HEK293 (cell line): ENCODE measurements at regions not wholly inside any gene's neighbourhood (a gene's known extent, or its start where the extent isn't known, plus 50 kb on each side); places are given as distances from the start of the nearest gene placed in this dataset.

Experiments used
- CTCF ChIA-PET: fragments of 350-600 bp; formaldehyde crosslinking; extraction: SDS; loops from one replicate; lab custom pipeline; 2021; ENCODE audit warnings: antibody characterized with exemption; lab: Yijun Ruan, JAX
- POLR2A ChIA-PET: fragments of 300-600 bp; formaldehyde crosslinking; extraction: SDS; loops from one replicate; lab custom pipeline; 2020; ENCODE audit warnings: antibody characterized with exemption, inconsistent platforms; lab: Yijun Ruan, JAX
- H3K27ac ChIP-seq: fragments of 200-500 bp; sonication (Bioruptor generic); 2 replicates; pipeline ENCODE4 v1.5.1; 2014; ENCODE audit warnings: low read depth, low read length, control low read depth, inconsistent platforms; ENCODE audit errors: extremely low read depth
- H3K36me3 ChIP-seq, 2 experiments: fragments of 200-500 bp in 1 of 2; sonication (Bioruptor generic) in 1 of 2; 1 replicate in 1 of 2; 2 replicates in 1 of 2; pipeline ENCODE4 v1.5.1; 2014 to 2017; ENCODE audit warnings: inconsistent platforms in 2 of 2, low read length in 2 of 2; ENCODE audit not compliant: control insufficient read depth in 2 of 2, insufficient read depth in 1 of 2
- H3K4me1 ChIP-seq: fragments of 200-500 bp; sonication (Bioruptor generic); 2 replicates; pipeline ENCODE4 v1.5.1; 2014; ENCODE audit warnings: mild to moderate bottlenecking, low read length, inconsistent platforms; ENCODE audit not compliant: control insufficient read depth, insufficient read depth
- H3K4me3 ChIP-seq: 2 replicates; pipeline ENCODE4 v1.5.1; 2011; ENCODE audit warnings: low read depth, mild to moderate bottlenecking, control low read depth, low read length, moderate library complexity
- H3K9me3 ChIP-seq: fragments of 200-500 bp; sonication (Bioruptor generic); 2 replicates; pipeline ENCODE4 v1.5.1; 2014; ENCODE audit warnings: low read depth, low read length, inconsistent platforms; ENCODE audit not compliant: control insufficient read depth, insufficient read depth
- GLIS1 ChIP-seq: fragments of 450-650 bp; formaldehyde crosslinking; IDR thresholded peaks from 2 replicates; pipeline ENCODE4 v1.5.1; 2016; ENCODE audit warnings: missing biosample characterization, missing genetic modification characterization
- KLF1 ChIP-seq: fragments of 450-650 bp; formaldehyde crosslinking; IDR thresholded peaks from 2 replicates; pipeline ENCODE4 v1.5.1; 2016; ENCODE audit warnings: missing biosample characterization, missing genetic modification characterization
- SCRT2 ChIP-seq: fragments of 450-650 bp; formaldehyde crosslinking; IDR thresholded peaks from 2 replicates; pipeline ENCODE4 v1.5.1; 2016; ENCODE audit warnings: missing biosample characterization, missing genetic modification characterization
- TCF7L2 ChIP-seq: IDR thresholded peaks from 2 replicates; pipeline ENCODE4 v1.6.1; 2011; ENCODE audit warnings: low read depth, mild to moderate bottlenecking, inconsistent platforms, low read length, moderate library complexity, borderline replicate concordance
- TRIM28 ChIP-seq: IDR thresholded peaks from 2 replicates; pipeline ENCODE4 v1.6.1; 2011; ENCODE audit warnings: low read length, control low read depth, borderline replicate concordance
- WT1 ChIP-seq: fragments of 450-650 bp; formaldehyde crosslinking; IDR thresholded peaks from 2 replicates; pipeline ENCODE4 v1.5.1; 2016; ENCODE audit warnings: missing biosample characterization, missing genetic modification characterization
- YY1 ChIP-seq: fragments of 450-650 bp; formaldehyde crosslinking; IDR thresholded peaks from 2 replicates; pipeline ENCODE4 v1.5.1; 2018; ENCODE audit warnings: missing biosample characterization, missing genetic modification characterization
- YY2 ChIP-seq: fragments of 450-650 bp; formaldehyde crosslinking; IDR thresholded peaks from 2 replicates; pipeline ENCODE4 v1.5.1; 2016; ENCODE audit warnings: missing biosample characterization, missing genetic modification characterization
- ZNF114 ChIP-seq: fragments of 450-650 bp; formaldehyde crosslinking; IDR thresholded peaks from 2 replicates; pipeline ENCODE4 v1.5.0; 2017; ENCODE audit warnings: missing biosample characterization, missing genetic modification characterization
- ZNF175 ChIP-seq: fragments of 450-650 bp; formaldehyde crosslinking; IDR thresholded peaks from 2 replicates; pipeline ENCODE4 v1.5.1; 2016; ENCODE audit warnings: missing biosample characterization, missing genetic modification characterization
- ZNF184 ChIP-seq: fragments of 450-650 bp; IDR thresholded peaks from 2 replicates; pipeline ENCODE4 v1.5.1; 2018; ENCODE audit warnings: missing biosample characterization, mild to moderate bottlenecking, missing genetic modification characterization
- ZNF221 ChIP-seq: fragments of 450-650 bp; formaldehyde crosslinking; IDR thresholded peaks from 2 replicates; pipeline ENCODE4 v1.5.1; 2017; ENCODE audit warnings: missing biosample characterization, missing genetic modification characterization, borderline replicate concordance
- ZNF266 ChIP-seq: fragments of 450-650 bp; formaldehyde crosslinking; IDR thresholded peaks from 2 replicates; pipeline ENCODE4 v1.5.1; 2016; ENCODE audit warnings: missing biosample characterization, missing genetic modification characterization, low read depth
- ZNF274 ChIP-seq, 2 experiments: fragments of 200-500 bp in 1 of 2; fragments of 450-650 bp in 1 of 2; sonication (Bioruptor generic) in 1 of 2; formaldehyde crosslinking in 1 of 2; IDR thresholded peaks; 2 replicates each; pipeline versions ENCODE4 v1.5.1 to v1.6.1; 2014 to 2016; ENCODE audit warnings: borderline replicate concordance in 1 of 2, inconsistent platforms in 1 of 2, low read length in 1 of 2, missing biosample characterization in 1 of 2, missing genetic modification characterization in 1 of 2
- ZNF324 ChIP-seq: fragments of 450-650 bp; formaldehyde crosslinking; IDR thresholded peaks from 2 replicates; pipeline ENCODE4 v1.5.1; 2016; ENCODE audit warnings: missing biosample characterization, missing genetic modification characterization
- ZNF354C ChIP-seq: fragments of 450-650 bp; formaldehyde crosslinking; IDR thresholded peaks from 2 replicates; pipeline ENCODE4 v1.5.1; 2016; ENCODE audit warnings: missing biosample characterization, missing genetic modification characterization, low read depth, borderline replicate concordance
- ZNF398 ChIP-seq: fragments of 450-650 bp; formaldehyde crosslinking; IDR thresholded peaks from 2 replicates; pipeline ENCODE4 v1.5.1; 2017; ENCODE audit warnings: missing biosample characterization, missing genetic modification characterization
- ZNF544 ChIP-seq: fragments of 450-650 bp; formaldehyde crosslinking; IDR thresholded peaks from 2 replicates; pipeline ENCODE4 v1.5.0; 2017; ENCODE audit warnings: missing biosample characterization, missing genetic modification characterization
- ZNF580 ChIP-seq: fragments of 450-650 bp; formaldehyde crosslinking; IDR thresholded peaks from 2 replicates; pipeline ENCODE4 v1.5.1; 2016; ENCODE audit warnings: missing biosample characterization, missing genetic modification characterization
- ZNF624 ChIP-seq: fragments of 450-650 bp; formaldehyde crosslinking; IDR thresholded peaks from 2 replicates; pipeline ENCODE4 v1.5.1; 2017; ENCODE audit warnings: missing biosample characterization, missing genetic modification characterization
- ZNF660 ChIP-seq: fragments of 450-650 bp; IDR thresholded peaks from 2 replicates; pipeline ENCODE4 v1.5.1; 2018; ENCODE audit warnings: missing biosample characterization, mild to moderate bottlenecking, missing genetic modification characterization
- ZNF677 ChIP-seq: fragments of 450-650 bp; IDR thresholded peaks from 2 replicates; pipeline ENCODE4 v1.5.0; 2018; ENCODE audit warnings: missing biosample characterization, mild to moderate bottlenecking, missing genetic modification characterization, moderate library complexity
- ZNF792 ChIP-seq: fragments of 450-650 bp; formaldehyde crosslinking; IDR thresholded peaks from 2 replicates; pipeline ENCODE4 v1.5.1; 2016; ENCODE audit warnings: missing biosample characterization, missing genetic modification characterization
- TF ChIP-seq, protein P1 (sequence below): fragments of 450-650 bp; formaldehyde crosslinking; IDR thresholded peaks from 2 replicates; pipeline ENCODE4 v1.5.1; 2017; ENCODE audit warnings: missing biosample characterization, missing genetic modification characterization
- TF ChIP-seq, protein P2 (sequence below): fragments of 450-650 bp; formaldehyde crosslinking; IDR thresholded peaks from 2 replicates; pipeline ENCODE4 v1.5.1; 2016; ENCODE audit warnings: missing biosample characterization, missing genetic modification characterization

GRCh38 chr12:92028441-92028709, 117.3 kb downstream of the BTG1 start:
- no peak overlapping the region for H3K27ac ChIP-seq
- POLR2A ChIA-PET, result interaction anchor here (1.0 kb wide), 1 partner anchor 118 kb away, joined by 4 read pairs; the partner anchor contains the start of gene BTG1
- H3K9me3 ChIP-seq, result no peaks in the 10 kb centered on the region
- no peaks in the 10 kb centered on the region for H3K36me3 ChIP-seq
- H3K4me3 ChIP-seq, result no peak overlapping the region
- CTCF ChIA-PET, result interaction anchor here (0.7 kb wide), 1 partner anchor 97 kb away, joined by 3 read pairs; no protein-coding TSS in a partner anchor
- no peaks in the 10 kb centered on the region for H3K4me1 ChIP-seq
- no peak for TF ChIP-seq ZNF398 (tag by site-specific recombination)
- no peak for TF ChIP-seq WT1
- no peak for TF ChIP-seq ZNF114
- no peak for TF ChIP-seq KLF1 (tag by site-specific recombination)
- TF ChIP-seq SCRT2 (tag by site-specific recombination), result no peak
- TF ChIP-seq, protein P1, sequence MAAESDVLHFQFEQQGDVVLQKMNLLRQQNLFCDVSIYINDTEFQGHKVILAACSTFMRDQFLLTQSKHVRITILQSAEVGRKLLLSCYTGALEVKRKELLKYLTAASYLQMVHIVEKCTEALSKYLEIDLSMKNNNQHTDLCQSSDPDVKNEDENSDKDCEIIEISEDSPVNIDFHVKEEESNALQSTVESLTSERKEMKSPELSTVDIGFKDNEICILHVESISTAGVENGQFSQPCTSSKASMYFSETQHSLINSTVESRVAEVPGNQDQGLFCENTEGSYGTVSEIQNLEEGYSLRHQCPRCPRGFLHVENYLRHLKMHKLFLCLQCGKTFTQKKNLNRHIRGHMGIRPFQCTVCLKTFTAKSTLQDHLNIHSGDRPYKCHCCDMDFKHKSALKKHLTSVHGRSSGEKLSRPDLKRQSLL (tag by site-specific recombination), result no peak
- TF ChIP-seq TRIM28, result no peak
- TF ChIP-seq ZNF324 (tag by site-specific recombination), result no peak
- TF ChIP-seq ZNF660, result no peak
- TF ChIP-seq ZNF221 (tag by site-specific recombination), result no peak
- no peak for TF ChIP-seq YY2 (tag by site-specific recombination)
- no peak for TF ChIP-seq ZNF624
- TF ChIP-seq ZNF184 (tag by site-specific recombination), result no peak
- no peak for TF ChIP-seq YY1 (tag by site-specific recombination)
- TF ChIP-seq ZNF175 (tag by site-specific recombination), result no peak
- no peak for TF ChIP-seq ZNF544
- no peak for TF ChIP-seq ZNF677 (tag by site-specific recombination)
- TF ChIP-seq GLIS1, result no peak
- TF ChIP-seq ZNF274 (IDR thresholded peaks at IDR 0.05; ENCODE audit: low read length), result no peak
- no peak for TF ChIP-seq ZNF274 (tag by site-specific recombination; IDR thresholded peaks at IDR 0.05; ENCODE audit: borderline replicate concordance)

- Histone ChIP-seq H3K9me3 (no peaks in the 10 kb centered on the region), H3K4me3 (no peak overlapping the region), H3K27ac (no peak overlapping the region), H3K4me1 (no peaks in the 10 kb centered on the region), H3K36me3 (no peaks in the 10 kb centered on the region)
- ChIA-PET CTCF (interaction anchor here (0.7 kb wide), 1 partner anchor 97 kb away, joined by 3 read pairs; no protein-coding TSS in a partner anchor), POLR2A (interaction anchor here (1.0 kb wide), 1 partner anchor 118 kb away, joined by 4 read pairs; the partner anchor contains the start of gene BTG1)
- TF ChIP-seq ZNF114, result no peak
- TF ChIP-seq, protein P2, sequence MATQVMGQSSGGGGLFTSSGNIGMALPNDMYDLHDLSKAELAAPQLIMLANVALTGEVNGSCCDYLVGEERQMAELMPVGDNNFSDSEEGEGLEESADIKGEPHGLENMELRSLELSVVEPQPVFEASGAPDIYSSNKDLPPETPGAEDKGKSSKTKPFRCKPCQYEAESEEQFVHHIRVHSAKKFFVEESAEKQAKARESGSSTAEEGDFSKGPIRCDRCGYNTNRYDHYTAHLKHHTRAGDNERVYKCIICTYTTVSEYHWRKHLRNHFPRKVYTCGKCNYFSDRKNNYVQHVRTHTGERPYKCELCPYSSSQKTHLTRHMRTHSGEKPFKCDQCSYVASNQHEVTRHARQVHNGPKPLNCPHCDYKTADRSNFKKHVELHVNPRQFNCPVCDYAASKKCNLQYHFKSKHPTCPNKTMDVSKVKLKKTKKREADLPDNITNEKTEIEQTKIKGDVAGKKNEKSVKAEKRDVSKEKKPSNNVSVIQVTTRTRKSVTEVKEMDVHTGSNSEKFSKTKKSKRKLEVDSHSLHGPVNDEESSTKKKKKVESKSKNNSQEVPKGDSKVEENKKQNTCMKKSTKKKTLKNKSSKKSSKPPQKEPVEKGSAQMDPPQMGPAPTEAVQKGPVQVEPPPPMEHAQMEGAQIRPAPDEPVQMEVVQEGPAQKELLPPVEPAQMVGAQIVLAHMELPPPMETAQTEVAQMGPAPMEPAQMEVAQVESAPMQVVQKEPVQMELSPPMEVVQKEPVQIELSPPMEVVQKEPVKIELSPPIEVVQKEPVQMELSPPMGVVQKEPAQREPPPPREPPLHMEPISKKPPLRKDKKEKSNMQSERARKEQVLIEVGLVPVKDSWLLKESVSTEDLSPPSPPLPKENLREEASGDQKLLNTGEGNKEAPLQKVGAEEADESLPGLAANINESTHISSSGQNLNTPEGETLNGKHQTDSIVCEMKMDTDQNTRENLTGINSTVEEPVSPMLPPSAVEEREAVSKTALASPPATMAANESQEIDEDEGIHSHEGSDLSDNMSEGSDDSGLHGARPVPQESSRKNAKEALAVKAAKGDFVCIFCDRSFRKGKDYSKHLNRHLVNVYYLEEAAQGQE, result no peak
- TF ChIP-seq TCF7L2, result no peak
- TF ChIP-seq ZNF580 (tag by site-specific recombination), result no peak
- TF ChIP-seq ZNF266 (tag by site-specific recombination), result no peak
- TF ChIP-seq KLF1 (tag by site-specific recombination), result no peak
- TF ChIP-seq ZNF398 (tag by site-specific recombination), result no peak
- TF ChIP-seq, protein P1 (tag by site-specific recombination), result no peak
- TF ChIP-seq ZNF354C (tag by site-specific recombination), result no peak
- no peak for TF ChIP-seq ZNF792 (tag by site-specific recombination)
Observed at GRCh38 chr12:92027701-92028440, 117.8 kb downstream of the BTG1 start.
